Left lung (tissue), 4 donors: ENCODE measurements at regions not wholly inside any gene's neighbourhood (a gene's known extent, or its start where the extent isn't known, plus 50 kb on each side); places are given as distances from the start of the nearest gene placed in this dataset.

Experiments used
- ATAC-seq: fragments of 200-7000 bp; cut with Tn5 transposase; one replicate; pipeline ENCODE4 v1.9.1; 2020; ENCODE audit warnings: moderate library complexity
- DNase-seq, 4 donors: peaks; one replicate each; pipeline ENCODE4 v3.0.0-alpha.2; 2013 to 2020
- H3K27ac ChIP-seq, 2 donors: fragments of 200-600 bp; sonication (generic) in 1 of 2; one replicate each; pipeline versions ENCODE4 v1.5.0 to v1.8.0; 2020 to 2021
- H3K27me3 ChIP-seq, 2 donors: fragments of 200-600 bp; sonication (generic) in 1 of 2; one replicate each; pipeline versions ENCODE4 v1.5.0 to v1.8.0; 2020 to 2021
- H3K36me3 ChIP-seq, 2 donors: fragments of 200-600 bp; sonication (generic) in 1 of 2; one replicate each; pipeline versions ENCODE4 v1.5.0 to v1.8.0; 2020 to 2021
- H3K4me1 ChIP-seq, 2 donors: fragments of 200-600 bp; one replicate each; pipeline ENCODE4 v1.8.0; 2021
- H3K4me3 ChIP-seq, 2 donors: fragments of 200-600 bp; sonication (generic) in 1 of 2; one replicate each; pipeline versions ENCODE4 v1.5.0 to v1.8.0; 2020 to 2021; ENCODE audit warnings: mild to moderate bottlenecking in 1 of 2
- H3K9me3 ChIP-seq, 2 donors: fragments of 200-600 bp; sonication (generic) in 1 of 2; one replicate each; pipeline versions ENCODE4 v1.5.0 to v1.8.0; 2020 to 2021
- intact Hi-C, 2 donors: fragments of 100-400 bp; cut with DNase I; formaldehyde crosslinking; loops; one replicate each; pipeline versions ENCODE4 v1.11.2 to v1.14.2; 2022
- TF ChIP-seq, protein P1 (sequence below), 2 donors: fragments of 200-600 bp; sonication (generic) in 1 of 2; IDR thresholded peaks; one replicate each; pipeline versions ENCODE4 v1.5.0 to v1.8.0; 2021; ENCODE audit warnings: antibody characterized with exemption in 2 of 2
- donor health status: DM: no; HTN: yes; CAD: no.
- donor health status: DM: no; HTN: no; CAD: no.

DNA sequence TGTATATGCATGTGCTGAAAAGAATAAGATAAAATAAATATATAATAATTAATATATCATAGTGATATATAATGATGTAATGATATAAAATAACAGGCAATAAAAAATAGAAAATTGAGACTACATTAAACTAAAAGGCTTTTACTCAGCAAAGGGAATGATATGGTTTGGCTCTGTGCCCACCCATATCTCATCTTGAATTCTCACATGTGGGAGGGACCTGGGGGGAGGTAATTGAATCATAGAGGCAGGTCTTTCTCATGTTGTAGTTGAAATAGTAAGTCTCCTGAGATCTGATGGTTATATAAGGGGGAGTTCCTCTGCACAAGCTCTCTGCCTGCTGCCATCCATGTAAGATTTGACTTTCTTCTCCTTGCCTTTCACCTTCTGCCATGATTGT, 1550.9 kb upstream of the CDH6 start:
- no peak for ATAC-seq
- Histone ChIP-seq H3K27me3 (no peaks in the 10 kb centered on the region), H3K36me3 (no peaks in the 10 kb centered on the region), H3K4me3 (no peak overlapping the region), H3K9me3 (peaks cover 0 to 8% of the 10 kb centered on the region in 2 donors), H3K4me1 (no peaks in the 10 kb centered on the region), H3K27ac (no peak overlapping the region)
- intact Hi-C loops, result no loop called here
- TF ChIP-seq, protein P1, sequence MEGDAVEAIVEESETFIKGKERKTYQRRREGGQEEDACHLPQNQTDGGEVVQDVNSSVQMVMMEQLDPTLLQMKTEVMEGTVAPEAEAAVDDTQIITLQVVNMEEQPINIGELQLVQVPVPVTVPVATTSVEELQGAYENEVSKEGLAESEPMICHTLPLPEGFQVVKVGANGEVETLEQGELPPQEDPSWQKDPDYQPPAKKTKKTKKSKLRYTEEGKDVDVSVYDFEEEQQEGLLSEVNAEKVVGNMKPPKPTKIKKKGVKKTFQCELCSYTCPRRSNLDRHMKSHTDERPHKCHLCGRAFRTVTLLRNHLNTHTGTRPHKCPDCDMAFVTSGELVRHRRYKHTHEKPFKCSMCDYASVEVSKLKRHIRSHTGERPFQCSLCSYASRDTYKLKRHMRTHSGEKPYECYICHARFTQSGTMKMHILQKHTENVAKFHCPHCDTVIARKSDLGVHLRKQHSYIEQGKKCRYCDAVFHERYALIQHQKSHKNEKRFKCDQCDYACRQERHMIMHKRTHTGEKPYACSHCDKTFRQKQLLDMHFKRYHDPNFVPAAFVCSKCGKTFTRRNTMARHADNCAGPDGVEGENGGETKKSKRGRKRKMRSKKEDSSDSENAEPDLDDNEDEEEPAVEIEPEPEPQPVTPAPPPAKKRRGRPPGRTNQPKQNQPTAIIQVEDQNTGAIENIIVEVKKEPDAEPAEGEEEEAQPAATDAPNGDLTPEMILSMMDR (IDR thresholded peaks at IDR 0.05), result no peak
- DNase-seq, result no peak

DNA sequence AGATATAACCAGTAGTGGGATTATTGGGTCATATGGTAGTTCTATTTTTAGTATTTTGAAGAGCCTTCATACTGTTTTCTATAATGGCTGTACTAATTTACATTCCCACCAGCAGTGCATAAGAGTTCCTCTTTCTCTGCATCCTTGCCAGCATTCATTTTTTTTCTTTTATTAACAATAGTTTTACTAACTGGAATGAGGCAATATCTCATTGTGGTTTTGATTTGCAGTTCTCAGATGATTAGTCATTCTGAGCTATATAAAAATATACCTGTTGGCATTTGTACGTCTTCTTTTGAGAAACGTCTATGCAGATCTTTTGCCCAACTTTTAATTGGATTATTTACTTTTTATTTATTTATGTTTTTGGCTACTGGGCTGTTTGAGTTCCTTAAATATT, 1579.3 kb upstream of the CDH6 start:
- H3K4me1 ChIP-seq, result no peaks in the 10 kb centered on the region
- H3K9me3 ChIP-seq, result peaks cover 0 to 11% of the 10 kb centered on the region in 2 donors
- DNase-seq (no peak), ATAC-seq (no peak)
- H3K4me3 ChIP-seq, result no peak overlapping the region
- TF ChIP-seq, protein P1 (IDR thresholded peaks at IDR 0.05), result no peak
- no peak overlapping the region for H3K27ac ChIP-seq
- intact Hi-C loops, result no loop called here
- no peaks in the 10 kb centered on the region for H3K27me3 ChIP-seq
- no peaks in the 10 kb centered on the region for H3K36me3 ChIP-seq

DNA sequence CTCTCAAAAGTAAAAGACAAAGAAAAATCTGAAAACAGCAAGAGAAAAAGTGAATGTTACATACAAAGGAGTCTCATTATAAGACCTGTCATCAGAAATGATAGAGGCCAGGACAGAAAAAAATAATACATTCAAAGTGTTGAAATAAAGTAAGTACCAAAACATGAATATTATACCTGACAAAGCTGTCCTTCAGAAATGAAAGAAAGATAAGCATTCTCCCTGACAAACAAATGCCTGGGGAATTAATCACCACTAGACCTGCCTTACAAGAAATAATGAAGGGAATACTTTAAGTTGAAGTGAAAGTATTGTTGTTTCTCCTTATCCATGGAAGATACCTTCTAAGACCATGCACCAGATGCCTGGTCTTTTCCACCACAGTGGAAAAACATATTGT, 1605.2 kb upstream of the CDH6 start:
- no peaks in the 10 kb centered on the region for H3K27me3 ChIP-seq
- no peaks in the 10 kb centered on the region for H3K4me1 ChIP-seq
- no peaks in the 10 kb centered on the region for H3K36me3 ChIP-seq
- intact Hi-C loops, result no loop called here
- TF ChIP-seq, protein P1 (IDR thresholded peaks at IDR 0.05), result no peak
- H3K9me3 ChIP-seq, result peaks cover 0 to 17% of the 10 kb centered on the region in 2 donors
- ATAC-seq (no peak), DNase-seq (no peak)
- no peak overlapping the region for H3K27ac ChIP-seq
- no peak overlapping the region for H3K4me3 ChIP-seq

DNA sequence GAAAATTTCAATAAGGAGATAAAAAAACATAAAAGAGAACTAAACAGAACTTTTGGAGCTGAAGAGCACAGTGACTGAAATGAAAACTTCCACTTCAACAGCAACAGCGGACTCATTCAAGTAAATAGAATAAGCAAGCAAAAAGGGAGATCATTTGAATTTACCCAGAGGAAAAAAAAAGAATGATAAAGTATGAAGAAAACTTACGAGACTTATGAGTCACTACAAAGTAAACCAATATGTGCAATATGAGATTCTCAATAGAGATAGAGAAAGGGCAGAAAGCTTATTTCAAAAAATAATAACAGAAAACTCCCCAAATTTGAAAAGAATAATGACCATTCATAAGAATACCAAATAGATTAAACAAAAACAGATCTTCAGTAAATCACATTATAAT, 1605.7 kb upstream of the CDH6 start:
- TF ChIP-seq, protein P1 (IDR thresholded peaks at IDR 0.05), result no peak
- Histone ChIP-seq H3K36me3 (no peaks in the 10 kb centered on the region), H3K27me3 (no peaks in the 10 kb centered on the region), H3K9me3 (peaks cover 0 to 17% of the 10 kb centered on the region in 2 donors), H3K4me3 (no peak overlapping the region), H3K4me1 (no peaks in the 10 kb centered on the region), H3K27ac (no peak overlapping the region)
- DNase-seq (no peak), ATAC-seq (no peak)
- intact Hi-C loops, result no loop called here

DNA sequence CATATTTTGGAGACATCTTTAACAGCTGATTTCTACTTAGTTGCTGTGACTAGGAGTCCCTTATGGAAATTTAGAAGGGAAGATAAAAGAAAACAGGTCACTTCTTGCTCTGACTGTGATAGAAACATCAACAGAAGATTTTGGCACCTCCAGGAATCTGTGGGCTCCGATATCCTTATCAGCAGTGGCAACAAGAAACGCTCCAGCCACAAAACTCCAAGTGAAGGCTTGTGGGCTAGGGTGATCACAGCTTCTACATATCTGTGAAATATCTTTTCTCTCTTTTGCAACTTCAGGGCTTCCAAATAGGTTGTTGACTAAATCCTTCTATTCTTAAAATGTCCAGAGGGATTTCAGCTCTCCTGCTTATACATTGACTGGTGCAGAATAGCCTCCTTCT, 1625.5 kb upstream of the CDH6 start:
- ATAC-seq (no peak), DNase-seq (no peak)
- no peak overlapping the region for H3K4me3 ChIP-seq
- no peaks in the 10 kb centered on the region for H3K4me1 ChIP-seq
- no peak overlapping the region for H3K27ac ChIP-seq
- H3K36me3 ChIP-seq, result no peaks in the 10 kb centered on the region
- H3K9me3 ChIP-seq, result no peaks in the 10 kb centered on the region
- TF ChIP-seq, protein P1 (IDR thresholded peaks at IDR 0.05), result no peak
- intact Hi-C loops, result no loop called here
- no peaks in the 10 kb centered on the region for H3K27me3 ChIP-seq
